ENCODE measurements at regions not wholly inside any gene's neighbourhood (a gene's known extent, or its start where the extent isn't known, plus 50 kb on each side); places are given as distances from the start of the nearest gene placed in this dataset.

GRCh38 chr4:176529574-176529973 is 209.8 kb downstream of the SPCS3 start:
- TF ChIP-seq CTCF (IDR thresholded peaks at IDR 0.05) (no peak), TCF7L2 (IDR thresholded peaks at IDR 0.05; ENCODE audit: low read depth, low read length) (no peak), REST (IDR thresholded peaks at IDR 0.05; ENCODE audit: insufficient read depth in 1 of 2, low read depth in 2 of 2, low read length in 1 of 2) (no peak), SIN3A (IDR thresholded peaks at IDR 0.05; ENCODE audit: borderline replicate concordance, insufficient read depth, low read depth, low read length) (no peak), POLR2AphosphoS5 (IDR thresholded peaks at IDR 0.05; ENCODE audit: low read depth, low read length) (no peak)

All from Panc1 (cell line).